Activated T-cell treated with anti-CD3 and anti-CD28 coated beads, Interleukin-2, amount 50 U/mL, for 24 hours (primary cell): ENCODE measurements at regions not wholly inside any gene's neighbourhood (a gene's known extent, or its start where the extent isn't known, plus 50 kb on each side); places are given as distances from the start of the nearest gene placed in this dataset.

Experiments
- DNase-seq: peaks from one replicate; pipeline ENCODE4 v3.0.0-alpha.2; 2020
- H3K27ac Mint-ChIP-seq: 2 replicates; pipeline ENCODE4 v1.8.0; 2020; ENCODE audit warnings: mild to moderate bottlenecking, mixed read lengths
- H3K27me3 Mint-ChIP-seq: 2 replicates; pipeline ENCODE4 v1.8.0; 2020; ENCODE audit warnings: mixed read lengths
- H3K36me3 Mint-ChIP-seq: 2 replicates; pipeline ENCODE4 v1.8.0; 2020; ENCODE audit warnings: low read depth, mixed read lengths
- H3K4me1 Mint-ChIP-seq: 2 replicates; pipeline ENCODE4 v1.8.0; 2020; ENCODE audit warnings: low read depth, mixed read lengths
- H3K4me3 Mint-ChIP-seq: 2 replicates; pipeline ENCODE4 v1.8.0; 2020; ENCODE audit warnings: mild to moderate bottlenecking, moderate library complexity, mixed read lengths
- H3K9me3 Mint-ChIP-seq: 2 replicates; pipeline ENCODE4 v1.8.0; 2020; ENCODE audit warnings: mixed read lengths

GRCh38 chr14:82298811-82299210 lies 765.2 kb upstream of the SEL1L start:
- Mint-ChIP-seq H3K4me3 (no peak overlapping the region), H3K27me3 (no peaks in the 10 kb centered on the region), H3K27ac (no peak overlapping the region), H3K36me3 (no peaks in the 10 kb centered on the region), H3K9me3 (peaks cover 14% of the 10 kb centered on the region), H3K4me1 (no peaks in the 10 kb centered on the region)
- DNase-seq: no peak

- Mint-ChIP-seq H3K27ac (no peak overlapping the region), H3K27me3 (no peaks in the 10 kb centered on the region), H3K4me1 (no peaks in the 10 kb centered on the region), H3K36me3 (no peaks in the 10 kb centered on the region), H3K9me3 (peaks cover 12% of the 10 kb centered on the region), H3K4me3 (no peak overlapping the region)
- DNase-seq: no peak
These were observed 775.5 kb upstream of the SEL1L start for GRCh38 chr14:82309199-82309598.

GRCh38 chr14:82313889-82314288 lies 780.2 kb upstream of the SEL1L start:
- Mint-ChIP-seq H3K4me3 (no peak overlapping the region), H3K27me3 (no peaks in the 10 kb centered on the region), H3K36me3 (no peaks in the 10 kb centered on the region), H3K27ac (no peak overlapping the region), H3K9me3 (peaks cover 14% of the 10 kb centered on the region), H3K4me1 (no peaks in the 10 kb centered on the region)
- DNase-seq: no peak

GRCh38 chr14:82328442-82328841 lies 794.8 kb upstream of the SEL1L start:
- Mint-ChIP-seq H3K36me3 (no peaks in the 10 kb centered on the region), H3K27me3 (no peaks in the 10 kb centered on the region), H3K4me1 (no peaks in the 10 kb centered on the region), H3K27ac (no peak overlapping the region), H3K9me3 (peaks cover 23% of the 10 kb centered on the region), H3K4me3 (no peak overlapping the region)
- DNase-seq: no peak

GRCh38 chr14:82341261-82341810 lies 807.7 kb upstream of the SEL1L start:
- H3K36me3 Mint-ChIP-seq: no peaks in the 10 kb centered on the region
- no peaks in the 10 kb centered on the region for H3K4me1 Mint-ChIP-seq
- H3K27ac Mint-ChIP-seq: no peak overlapping the region
- peaks cover 25% of the 10 kb centered on the region for H3K9me3 Mint-ChIP-seq
- DNase-seq: no peak
- H3K4me3 Mint-ChIP-seq: no peak overlapping the region
- no peaks in the 10 kb centered on the region for H3K27me3 Mint-ChIP-seq

- DNase-seq: no peak
- Mint-ChIP-seq H3K4me3 (no peak overlapping the region), H3K4me1 (no peaks in the 10 kb centered on the region), H3K9me3 (peaks cover 23% of the 10 kb centered on the region), H3K36me3 (no peaks in the 10 kb centered on the region), H3K27me3 (no peaks in the 10 kb centered on the region), H3K27ac (no peak overlapping the region)
These were observed 808.9 kb upstream of the SEL1L start for GRCh38 chr14:82342596-82342995.

- no peak for DNase-seq
- Mint-ChIP-seq H3K9me3 (peaks cover 23% of the 10 kb centered on the region), H3K36me3 (no peaks in the 10 kb centered on the region), H3K4me1 (no peaks in the 10 kb centered on the region), H3K27ac (no peak overlapping the region), H3K4me3 (no peak overlapping the region), H3K27me3 (no peaks in the 10 kb centered on the region)
These were observed 811.5 kb upstream of the SEL1L start for GRCh38 chr14:82345184-82345583.

- Mint-ChIP-seq H3K36me3 (no peaks in the 10 kb centered on the region), H3K27ac (no peak overlapping the region), H3K9me3 (peaks cover 28% of the 10 kb centered on the region), H3K27me3 (no peaks in the 10 kb centered on the region), H3K4me1 (no peaks in the 10 kb centered on the region), H3K4me3 (no peak overlapping the region)
- DNase-seq: no peak
These were observed 820.5 kb upstream of the SEL1L start for GRCh38 chr14:82354126-82354525.

GRCh38 chr14:82359201-82359600 lies 825.5 kb upstream of the SEL1L start:
- H3K4me3 Mint-ChIP-seq: no peak overlapping the region
- no peaks in the 10 kb centered on the region for H3K4me1 Mint-ChIP-seq
- no peaks in the 10 kb centered on the region for H3K27me3 Mint-ChIP-seq

GRCh38 chr14:82362452-82362851 lies 828.8 kb upstream of the SEL1L start:
- no peak for DNase-seq
- Mint-ChIP-seq H3K27ac (no peak overlapping the region), H3K36me3 (no peaks in the 10 kb centered on the region), H3K9me3 (peaks cover 23% of the 10 kb centered on the region), H3K4me3 (no peak overlapping the region), H3K27me3 (no peaks in the 10 kb centered on the region), H3K4me1 (no peaks in the 10 kb centered on the region)

More at GRCh38 chr14:82359201-82359600, 825.5 kb upstream of the SEL1L start:
- Mint-ChIP-seq H3K36me3 (no peaks in the 10 kb centered on the region), H3K9me3 (peaks cover 23% of the 10 kb centered on the region), H3K27ac (no peak overlapping the region)
- no peak for DNase-seq

GRCh38 chr14:82365471-82365870 lies 831.8 kb upstream of the SEL1L start:
- Mint-ChIP-seq H3K27ac (no peak overlapping the region), H3K4me1 (no peaks in the 10 kb centered on the region), H3K4me3 (no peak overlapping the region), H3K36me3 (no peaks in the 10 kb centered on the region), H3K27me3 (no peaks in the 10 kb centered on the region), H3K9me3 (peaks cover 13% of the 10 kb centered on the region)
- DNase-seq: no peak

GRCh38 chr14:82366803-82367202 lies 833.1 kb upstream of the SEL1L start:
- Mint-ChIP-seq H3K4me1 (no peaks in the 10 kb centered on the region), H3K36me3 (no peaks in the 10 kb centered on the region), H3K27ac (no peak overlapping the region), H3K4me3 (no peak overlapping the region), H3K9me3 (peaks cover 13% of the 10 kb centered on the region), H3K27me3 (no peaks in the 10 kb centered on the region)
- DNase-seq: no peak

GRCh38 chr14:82379291-82379690 lies 845.6 kb upstream of the SEL1L start:
- Mint-ChIP-seq H3K9me3 (peaks cover 17% of the 10 kb centered on the region), H3K27ac (no peak overlapping the region), H3K36me3 (no peaks in the 10 kb centered on the region)

GRCh38 chr14:82385048-82385447 lies 851.4 kb upstream of the SEL1L start:
- Mint-ChIP-seq H3K27me3 (no peaks in the 10 kb centered on the region), H3K9me3 (peaks cover 28% of the 10 kb centered on the region), H3K4me1 (no peaks in the 10 kb centered on the region), H3K27ac (no peak overlapping the region), H3K4me3 (no peak overlapping the region), H3K36me3 (no peaks in the 10 kb centered on the region)
- DNase-seq: no peak

More at GRCh38 chr14:82379291-82379690, 845.6 kb upstream of the SEL1L start:
- Mint-ChIP-seq H3K4me3 (no peak overlapping the region), H3K4me1 (no peaks in the 10 kb centered on the region), H3K27me3 (no peaks in the 10 kb centered on the region)
- no peak for DNase-seq

GRCh38 chr14:82387699-82388098 lies 854.0 kb upstream of the SEL1L start:
- no peaks in the 10 kb centered on the region for H3K36me3 Mint-ChIP-seq
- no peak overlapping the region for H3K27ac Mint-ChIP-seq
- H3K27me3 Mint-ChIP-seq: no peaks in the 10 kb centered on the region
- peaks cover 24% of the 10 kb centered on the region for H3K9me3 Mint-ChIP-seq
- H3K4me3 Mint-ChIP-seq: no peak overlapping the region
- no peak for DNase-seq
- H3K4me1 Mint-ChIP-seq: no peaks in the 10 kb centered on the region

- no peak for DNase-seq
- no peaks in the 10 kb centered on the region for H3K36me3 Mint-ChIP-seq
- H3K27me3 Mint-ChIP-seq: no peaks in the 10 kb centered on the region
- H3K4me3 Mint-ChIP-seq: no peak overlapping the region
- H3K27ac Mint-ChIP-seq: no peak overlapping the region
- H3K9me3 Mint-ChIP-seq: peaks cover 19% of the 10 kb centered on the region
- H3K4me1 Mint-ChIP-seq: no peaks in the 10 kb centered on the region
These were observed 854.8 kb upstream of the SEL1L start for GRCh38 chr14:82388488-82388887.
